ENCODE measurements at regions not wholly inside any gene's neighbourhood (a gene's known extent, or its start where the extent isn't known, plus 50 kb on each side); places are given as distances from the start of the nearest gene placed in this dataset.

- Histone ChIP-seq H3F3A (ENCODE audit: insufficient read depth, low read length) (no peaks in the 10 kb centered on the region), H3K9ac (ENCODE audit: low read length) (no peak overlapping the region), H2AFZ (ENCODE audit: low read length) (no peak overlapping the region), H3K4me2 (ENCODE audit: low read depth, low read length) (no peak overlapping the region), H3K4me3 (ENCODE audit: low read length) (no peak overlapping the region), H3K79me2 (ENCODE audit: low read length) (no peaks in the 10 kb centered on the region), H3K36me3 (replicated peaks; ENCODE audit: insufficient read depth, low read length) (no peaks in the 10 kb centered on the region), H3K27ac (ENCODE audit: low read length) (no peak overlapping the region), H3K9me2 (replicated peaks; ENCODE audit: insufficient read depth, low read length) (no peaks in the 10 kb centered on the region), H3K9me3 (replicated peaks; ENCODE audit: insufficient read depth, low read length) (no peaks in the 10 kb centered on the region), H3K27me3 (replicated peaks; ENCODE audit: insufficient read depth, low read length) (no peaks in the 10 kb centered on the region), H4K20me1 (ENCODE audit: insufficient read depth, low read length) (no peaks in the 10 kb centered on the region), H3K4me1 (ENCODE audit: low read length) (no peaks in the 10 kb centered on the region)
- TF ChIP-seq CTCF (IDR thresholded peaks at IDR 0.05; ENCODE audit: low read length) = no peak
- TF ChIP-seq EZH2 (optimal IDR thresholded peaks at IDR 0.05; ENCODE audit: low read depth, low read length) = no peak
- TF ChIP-seq EZH2phosphoT487 (IDR thresholded peaks at IDR 0.05; ENCODE audit: low read length) = no peak
- DNase-seq = no peak
Measured at GRCh38 chr21:20301395-20301794, 696.8 kb upstream of the NCAM2 start.

GRCh38 chr21:20302084-20302483 lies 696.1 kb upstream of the NCAM2 start:
- H3K36me3 ChIP-seq (replicated peaks; ENCODE audit: insufficient read depth, low read length) = no peaks in the 10 kb centered on the region
- H3K4me1 ChIP-seq (ENCODE audit: low read length) = no peaks in the 10 kb centered on the region
- H4K20me1 ChIP-seq (ENCODE audit: insufficient read depth, low read length) = no peaks in the 10 kb centered on the region
- no peaks in the 10 kb centered on the region for H3K9me3 ChIP-seq (replicated peaks; ENCODE audit: insufficient read depth, low read length)
- no peaks in the 10 kb centered on the region for H3K9me2 ChIP-seq (replicated peaks; ENCODE audit: insufficient read depth, low read length)
- H3K4me3 ChIP-seq (ENCODE audit: low read length) = no peak overlapping the region
- no peak overlapping the region for H2AFZ ChIP-seq (ENCODE audit: low read length)
- no peak overlapping the region for H3K4me2 ChIP-seq (ENCODE audit: low read depth, low read length)
- H3K9ac ChIP-seq (ENCODE audit: low read length) = no peak overlapping the region
- no peak for DNase-seq
- no peaks in the 10 kb centered on the region for H3K79me2 ChIP-seq (ENCODE audit: low read length)
- H3F3A ChIP-seq (ENCODE audit: insufficient read depth, low read length) = no peaks in the 10 kb centered on the region
- no peak overlapping the region for H3K27ac ChIP-seq (ENCODE audit: low read length)
- H3K27me3 ChIP-seq (replicated peaks; ENCODE audit: insufficient read depth, low read length) = no peaks in the 10 kb centered on the region
- TF ChIP-seq EZH2phosphoT487 (IDR thresholded peaks at IDR 0.05; ENCODE audit: low read length) = no peak
- no peak for TF ChIP-seq EZH2 (optimal IDR thresholded peaks at IDR 0.05; ENCODE audit: low read depth, low read length)
- TF ChIP-seq CTCF (IDR thresholded peaks at IDR 0.05; ENCODE audit: low read length) = no peak

- Histone ChIP-seq H3K79me2 (ENCODE audit: low read length) (no peaks in the 10 kb centered on the region), H3K27ac (ENCODE audit: low read length) (no peak overlapping the region), H4K20me1 (ENCODE audit: insufficient read depth, low read length) (no peaks in the 10 kb centered on the region), H3F3A (ENCODE audit: insufficient read depth, low read length) (no peaks in the 10 kb centered on the region), H3K9ac (ENCODE audit: low read length) (no peak overlapping the region), H3K4me3 (ENCODE audit: low read length) (no peak overlapping the region), H2AFZ (ENCODE audit: low read length) (no peak overlapping the region), H3K36me3 (replicated peaks; ENCODE audit: insufficient read depth, low read length) (no peaks in the 10 kb centered on the region), H3K9me2 (replicated peaks; ENCODE audit: insufficient read depth, low read length) (no peaks in the 10 kb centered on the region), H3K9me3 (replicated peaks; ENCODE audit: insufficient read depth, low read length) (no peaks in the 10 kb centered on the region), H3K4me2 (ENCODE audit: low read depth, low read length) (no peak overlapping the region), H3K27me3 (replicated peaks; ENCODE audit: insufficient read depth, low read length) (no peaks in the 10 kb centered on the region), H3K4me1 (ENCODE audit: low read length) (no peaks in the 10 kb centered on the region)
- TF ChIP-seq EZH2phosphoT487 (IDR thresholded peaks at IDR 0.05; ENCODE audit: low read length) = no peak
- no peak for TF ChIP-seq EZH2 (optimal IDR thresholded peaks at IDR 0.05; ENCODE audit: low read depth, low read length)
- TF ChIP-seq CTCF (IDR thresholded peaks at IDR 0.05; ENCODE audit: low read length) = no peak
- DNase-seq = no peak
Measured at GRCh38 chr21:20306836-20307235, 691.4 kb upstream of the NCAM2 start.

Data from MM.1S (cell line).